NCI-H1105 treated with DMSO at 0.1 percent for 48 hours (cell line): ENCODE measurements at regions not wholly inside any gene's neighbourhood (a gene's known extent, or its start where the extent isn't known, plus 50 kb on each side); places are given as distances from the start of the nearest gene placed in this dataset.

ENCODE experiments used
- DNase-seq: peaks from one replicate; lab custom pipeline; 2025; lab: John Stamatoyannopoulos, UW

- no peak for DNase-seq
These were observed 222.8 kb downstream of the ADAMTS9 start for GRCh38 chr3:64464955-64465354.

DNA sequence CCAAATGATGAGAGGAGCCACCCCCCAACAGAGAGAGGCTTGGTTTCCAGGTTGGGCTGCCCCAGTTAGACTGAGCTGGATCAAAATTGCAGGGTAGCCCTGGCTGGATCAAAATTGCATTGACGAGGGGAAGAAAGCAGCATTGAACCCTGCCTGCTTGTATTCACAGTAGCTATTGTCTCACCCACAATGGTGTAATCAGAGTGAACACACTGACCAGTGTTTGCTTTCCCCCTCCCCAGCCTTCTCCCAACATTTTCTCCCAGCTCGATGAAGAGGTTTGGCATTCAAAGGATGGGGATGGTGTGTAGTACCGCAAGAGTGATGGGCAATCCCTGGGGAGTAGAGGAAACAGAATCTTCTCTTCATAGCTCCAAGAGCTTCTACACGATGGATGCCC is 223.8 kb downstream of the ADAMTS9 start:
- no peak for DNase-seq

- DNase-seq: no peak
These were observed 225.6 kb downstream of the ADAMTS9 start for GRCh38 chr3:64462203-64462602.

GRCh38 chr3:64460877-64461276 is 226.9 kb downstream of the ADAMTS9 start:
- no peak for DNase-seq

- peak; percentile 19 for DNase-seq
These were observed 227.6 kb downstream of the ADAMTS9 start for GRCh38 chr3:64460141-64460730.

DNA sequence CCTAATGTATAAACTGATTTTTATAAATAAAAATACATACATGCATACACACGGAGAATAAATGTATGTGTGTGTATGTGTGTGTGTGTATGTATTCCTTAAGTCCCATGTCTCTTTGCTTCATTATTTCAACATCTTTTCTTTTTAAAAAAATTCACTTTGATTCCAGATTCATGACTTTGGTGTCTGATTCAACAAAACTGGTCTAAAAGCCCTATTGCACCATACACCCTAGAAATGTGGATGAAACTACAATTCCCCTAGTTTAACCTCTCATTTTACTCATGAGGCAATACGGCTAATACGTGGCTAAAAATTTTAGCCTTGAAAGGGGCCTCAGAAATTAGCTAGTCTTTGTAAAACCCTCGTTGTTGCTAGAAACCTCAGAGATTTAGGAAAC is 228.1 kb downstream of the ADAMTS9 start:
- DNase-seq: no peak

- DNase-seq: no peak
These were observed 230.0 kb downstream of the ADAMTS9 start for GRCh38 chr3:64457811-64458210.

GRCh38 chr3:64456674-64457073 is 231.1 kb downstream of the ADAMTS9 start:
- no peak for DNase-seq

- DNase-seq: no peak
These were observed 230.1 kb upstream of the PRICKLE2 start for GRCh38 chr3:64455351-64455750.

DNA sequence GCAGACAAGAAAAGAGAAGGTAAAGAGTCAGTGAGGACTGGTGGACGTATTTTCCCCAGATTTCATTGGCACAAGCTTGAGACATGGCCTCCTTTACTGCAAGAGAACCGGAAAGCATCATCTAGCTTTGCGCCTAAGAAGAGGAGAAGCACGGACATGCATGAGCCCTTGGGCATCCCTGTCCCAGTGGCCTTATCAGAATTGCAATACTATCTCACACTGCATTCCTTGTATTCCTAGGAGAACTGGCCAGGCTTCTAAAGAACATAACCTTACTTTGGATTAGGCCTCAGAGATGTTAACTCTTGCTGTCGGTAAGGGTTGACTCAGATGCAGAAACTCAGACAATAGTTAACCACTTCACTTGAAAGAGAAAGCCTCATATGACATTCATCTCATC is 229.5 kb upstream of the PRICKLE2 start:
- DNase-seq: no peak

- DNase-seq: no peak
These were observed 228.9 kb upstream of the PRICKLE2 start for GRCh38 chr3:64454179-64454578.

DNA sequence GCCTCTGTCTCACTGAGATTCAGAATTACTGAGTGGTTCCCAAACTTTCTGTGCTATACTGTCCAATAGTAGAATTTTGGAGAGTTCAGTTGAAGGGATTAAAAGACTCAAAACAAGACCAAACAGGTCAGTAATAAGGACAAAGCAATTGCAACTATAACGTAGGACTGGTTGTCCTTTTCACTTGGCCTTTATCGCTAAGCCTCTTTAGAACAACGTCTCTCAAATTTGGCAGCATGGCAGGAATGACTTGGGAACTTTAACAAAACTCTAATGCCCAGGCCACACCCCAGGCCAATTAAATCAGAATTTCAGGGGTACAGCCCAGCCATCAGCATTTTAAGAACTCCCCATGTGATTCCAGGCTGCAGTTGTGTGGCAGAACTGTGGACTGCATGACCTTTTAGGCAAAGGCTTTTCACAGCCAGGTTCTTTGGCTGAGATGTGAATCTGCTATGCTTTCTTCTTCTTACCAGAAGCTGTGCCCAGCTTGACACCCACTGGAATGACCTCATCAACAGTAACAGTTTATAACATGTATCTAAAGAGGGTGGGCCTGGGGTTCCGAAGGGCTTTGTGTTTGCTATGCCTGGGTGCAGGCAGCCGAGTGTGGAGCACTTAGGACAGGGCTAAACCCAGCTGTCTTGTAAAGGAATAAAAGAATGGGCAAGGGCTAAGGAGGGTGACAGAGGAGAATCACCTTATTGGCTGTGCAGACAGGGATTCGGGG is 226.2 kb upstream of the PRICKLE2 start:
- DNase-seq: no peak

- DNase-seq: no peak
These were observed 225.2 kb upstream of the PRICKLE2 start for GRCh38 chr3:64450396-64450956.

- DNase-seq: no peak
These were observed 223.8 kb upstream of the PRICKLE2 start for GRCh38 chr3:64449026-64449425.

- no peak for DNase-seq
These were observed 220.7 kb upstream of the PRICKLE2 start for GRCh38 chr3:64445944-64446300.

DNA sequence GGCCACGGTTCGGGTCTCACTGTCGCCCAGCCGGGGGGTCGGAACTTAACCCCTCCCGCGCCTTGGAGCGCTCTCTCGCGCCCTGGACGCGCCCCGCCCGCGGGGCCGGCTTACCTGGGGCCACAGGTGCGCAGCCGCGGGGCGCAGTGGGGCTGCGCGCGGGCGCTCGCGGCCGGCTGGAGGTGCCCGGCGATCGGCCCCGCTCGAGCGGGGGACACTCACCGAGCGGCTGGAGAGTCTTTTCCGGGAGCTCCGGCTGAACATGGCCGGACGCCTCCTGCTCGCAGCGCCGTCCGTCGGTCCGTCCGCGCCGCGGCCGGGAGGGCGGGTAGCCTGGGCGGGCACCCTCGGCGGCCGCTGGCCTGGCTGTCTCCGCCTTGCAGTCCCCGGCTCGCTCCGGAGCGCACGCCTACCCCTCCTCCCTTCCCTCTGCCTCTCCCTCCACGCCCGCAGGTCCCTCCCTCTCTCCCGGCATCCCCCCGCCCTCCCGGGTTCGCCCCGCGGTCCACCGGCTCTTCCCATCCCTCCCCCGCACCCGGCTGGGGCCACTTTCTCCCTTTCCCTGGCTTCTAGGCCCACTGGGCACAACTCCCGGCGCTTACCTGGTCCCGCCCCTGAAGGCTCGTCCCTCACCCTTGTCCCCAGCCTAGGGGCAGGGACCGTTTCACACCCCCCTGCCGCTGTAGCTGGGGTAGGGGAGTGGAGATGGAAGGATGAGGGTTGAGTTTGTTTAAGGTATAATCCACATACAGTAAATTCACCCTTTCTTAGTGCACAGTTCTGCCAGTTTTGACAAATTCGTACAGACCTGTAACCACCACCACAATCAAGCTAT is 220.1 kb upstream of the PRICKLE2 start:
- DNase-seq: peak; percentile 18

- DNase-seq: no peak
These were observed 219.3 kb upstream of the PRICKLE2 start for GRCh38 chr3:64444490-64445108.

DNA sequence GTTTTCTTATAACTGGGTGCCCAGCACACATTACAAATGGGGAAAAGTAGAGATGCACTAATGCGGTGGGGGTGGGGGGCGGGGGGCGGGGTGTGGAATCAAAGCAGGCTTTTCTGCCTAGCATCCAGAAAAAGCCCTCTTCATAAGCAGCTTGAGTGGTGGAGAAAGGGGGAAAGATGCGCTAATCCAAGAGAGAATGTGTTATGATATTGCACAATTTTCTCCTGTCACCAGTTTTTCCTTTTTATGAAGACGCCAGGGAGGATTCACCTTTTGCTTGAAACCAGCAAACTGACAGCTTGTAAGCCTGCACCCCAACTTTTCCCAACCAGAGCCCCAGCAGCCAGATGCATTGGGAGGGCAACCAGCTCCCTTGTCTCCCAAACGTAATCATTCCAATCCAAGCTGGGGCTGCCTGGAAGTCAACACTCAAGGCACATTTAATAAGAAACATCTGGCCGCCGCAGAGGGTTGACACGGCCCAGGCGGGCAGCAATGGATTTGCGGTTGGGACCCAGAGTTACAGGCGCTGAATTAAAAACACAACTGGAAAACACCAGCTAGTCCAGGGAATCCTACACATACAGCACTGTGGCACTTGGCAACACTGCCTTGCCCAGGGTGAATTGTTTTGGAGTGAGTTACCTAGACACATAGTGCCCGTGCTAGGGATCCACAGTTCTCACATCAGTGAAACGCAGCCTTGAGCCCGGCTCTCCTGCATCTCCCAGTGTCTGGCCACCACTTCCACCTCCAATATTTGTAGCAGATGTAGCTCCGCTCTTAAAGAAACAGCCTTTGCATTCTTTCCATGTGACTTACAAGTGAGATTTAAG is 218.5 kb upstream of the PRICKLE2 start:
- DNase-seq: no peak

- DNase-seq: no peak
These were observed 216.6 kb upstream of the PRICKLE2 start for GRCh38 chr3:64441861-64442260.

DNA sequence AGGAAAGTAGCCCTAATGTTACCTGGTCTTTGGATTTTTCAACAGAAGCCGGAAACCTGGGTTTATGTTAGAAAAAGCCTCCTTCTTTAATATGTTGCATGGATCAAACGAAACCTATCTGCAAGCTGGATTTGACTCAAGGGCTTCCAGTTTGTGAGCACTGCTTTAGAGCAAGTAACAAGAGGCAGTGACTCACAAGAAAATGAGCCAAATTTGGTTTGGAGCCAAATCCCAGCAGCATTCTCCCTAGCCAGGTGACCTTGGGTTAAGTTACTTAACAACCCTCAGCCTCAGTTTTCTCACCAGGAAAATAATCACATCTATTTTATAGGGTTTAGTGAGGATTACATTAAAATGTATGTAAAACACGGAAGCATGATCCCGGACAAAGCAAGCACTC is 215.2 kb upstream of the PRICKLE2 start:
- peak; percentile 31 for DNase-seq

- DNase-seq: no peak
These were observed 213.5 kb upstream of the PRICKLE2 start for GRCh38 chr3:64438812-64439211.
